Renal pelvis (tissue), 1 donor: ENCODE measurements at regions not wholly inside any gene's neighbourhood (a gene's known extent, or its start where the extent isn't known, plus 50 kb on each side); places are given as distances from the start of the nearest gene placed in this dataset.

ENCODE experiments used
- DNase-seq: peaks from one replicate; pipeline ENCODE4 v3.0.0-alpha.2; 2013

- no peak for DNase-seq
Measured at GRCh38 chr12:111038941-111039340, 118.6 kb upstream of the MYL2 start.

- no peak for DNase-seq
Measured at GRCh38 chr12:111038077-111038476, 117.7 kb upstream of the MYL2 start.

GRCh38 chr12:111037047-111037446 lies 116.7 kb upstream of the MYL2 start:
- no peak for DNase-seq

GRCh38 chr12:111035578-111036301 lies 115.4 kb upstream of the MYL2 start:
- DNase-seq = peak; percentile 30

GRCh38 chr12:111034886-111035577 lies 114.7 kb upstream of the MYL2 start:
- DNase-seq = peak; percentile 39

- DNase-seq = peak; percentile 52
Measured at GRCh38 chr12:111034083-111034885, 113.9 kb upstream of the MYL2 start, which contains the start of gene CUX2. Gene CUX2 (plus strand): TSS chr12:111034165.

GRCh38 chr12:111033281-111034082 lies 113.1 kb upstream of the MYL2 start:
- peak; percentile 19 for DNase-seq

- no peak for DNase-seq
Measured at GRCh38 chr12:111032591-111032919, 112.2 kb upstream of the MYL2 start.

GRCh38 chr12:111031916-111032590 lies 111.7 kb upstream of the MYL2 start:
- DNase-seq = no peak

- DNase-seq = no peak
Measured at GRCh38 chr12:111030800-111031199, 110.4 kb upstream of the MYL2 start.

- no peak for DNase-seq
Measured at GRCh38 chr12:111029732-111030131, 109.4 kb upstream of the MYL2 start.

GRCh38 chr12:111029305-111029704 lies 108.9 kb upstream of the MYL2 start:
- DNase-seq = no peak

GRCh38 chr12:111028830-111029229 lies 108.5 kb upstream of the MYL2 start:
- DNase-seq = no peak

- DNase-seq = no peak
Measured at GRCh38 chr12:111027431-111027830, 107.1 kb upstream of the MYL2 start.

- no peak for DNase-seq
Measured at GRCh38 chr12:111025792-111026430, 105.5 kb upstream of the MYL2 start.

- no peak for DNase-seq
Measured at GRCh38 chr12:111025301-111025700, 104.9 kb upstream of the MYL2 start.

- DNase-seq = peak; percentile 29
Measured at GRCh38 chr12:111024205-111024801, 103.9 kb upstream of the MYL2 start.

- no peak for DNase-seq
Measured at GRCh38 chr12:111022386-111022785, 102.0 kb upstream of the MYL2 start.

- no peak for DNase-seq
Measured at GRCh38 chr12:111014547-111014946, 94.2 kb upstream of the MYL2 start.

GRCh38 chr12:111012918-111013317 lies 92.5 kb upstream of the MYL2 start:
- no peak for DNase-seq
